ENCODE measurements at regions not wholly inside any gene's neighbourhood (a gene's known extent, or its start where the extent isn't known, plus 50 kb on each side); places are given as distances from the start of the nearest gene placed in this dataset.

DNA sequence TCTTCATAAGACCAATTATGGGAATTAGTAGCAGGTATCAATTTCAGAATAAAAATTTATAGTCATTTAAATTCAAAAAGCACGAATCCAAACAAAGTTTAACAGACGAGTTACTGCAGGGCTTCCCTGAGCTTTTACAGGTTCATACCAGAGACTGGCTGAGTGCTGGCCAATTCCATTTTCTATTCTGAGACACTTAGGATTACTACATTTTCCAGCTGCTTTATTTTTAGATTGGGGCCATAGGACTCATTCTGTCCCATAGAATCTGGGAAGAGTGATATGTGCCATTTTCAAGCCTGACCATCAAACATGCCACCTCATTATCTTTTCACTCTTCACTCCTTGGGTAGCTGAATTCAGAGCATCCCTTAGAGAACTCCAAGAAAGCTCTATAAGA lies 410.7 kb downstream of the DNAH5 start:
- ATAC-seq, result no peak
- TF ChIP-seq ISL1 (CRISPR knock-in tag; IDR thresholded peaks at IDR 0.05) (no peak), CSDC2 (CRISPR knock-in tag; IDR thresholded peaks at IDR 0.05) (no peak), PPARA (CRISPR knock-in tag; IDR thresholded peaks at IDR 0.05; ENCODE audit: borderline replicate concordance) (no peak), ARNTL (CRISPR knock-in tag; IDR thresholded peaks at IDR 0.05; ENCODE audit: borderline replicate concordance, low read depth) (no peak), ZFP3 (CRISPR knock-in tag; IDR thresholded peaks at IDR 0.05) (no peak), ESRRG (CRISPR knock-in tag; IDR thresholded peaks at IDR 0.05) (no peak), GLIS3 (CRISPR knock-in tag; IDR thresholded peaks at IDR 0.05) (no peak), CREB5 (CRISPR knock-in tag; IDR thresholded peaks at IDR 0.05; ENCODE audit: low read depth) (no peak), ZC3H10 (CRISPR knock-in tag; IDR thresholded peaks at IDR 0.05) (no peak), POU6F1 (CRISPR knock-in tag; IDR thresholded peaks at IDR 0.05; ENCODE audit: borderline replicate concordance, low read depth) (no peak), CSRNP3 (CRISPR knock-in tag; IDR thresholded peaks at IDR 0.05) (no peak), RARB (CRISPR knock-in tag; IDR thresholded peaks at IDR 0.05) (no peak), TSHZ2 (CRISPR knock-in tag; IDR thresholded peaks at IDR 0.05) (no peak), ZNF70 (CRISPR knock-in tag; IDR thresholded peaks at IDR 0.05) (no peak), BACH2 (CRISPR knock-in tag; IDR thresholded peaks at IDR 0.05; ENCODE audit: borderline replicate concordance) (no peak)
- TF ChIP-seq, protein P1, sequence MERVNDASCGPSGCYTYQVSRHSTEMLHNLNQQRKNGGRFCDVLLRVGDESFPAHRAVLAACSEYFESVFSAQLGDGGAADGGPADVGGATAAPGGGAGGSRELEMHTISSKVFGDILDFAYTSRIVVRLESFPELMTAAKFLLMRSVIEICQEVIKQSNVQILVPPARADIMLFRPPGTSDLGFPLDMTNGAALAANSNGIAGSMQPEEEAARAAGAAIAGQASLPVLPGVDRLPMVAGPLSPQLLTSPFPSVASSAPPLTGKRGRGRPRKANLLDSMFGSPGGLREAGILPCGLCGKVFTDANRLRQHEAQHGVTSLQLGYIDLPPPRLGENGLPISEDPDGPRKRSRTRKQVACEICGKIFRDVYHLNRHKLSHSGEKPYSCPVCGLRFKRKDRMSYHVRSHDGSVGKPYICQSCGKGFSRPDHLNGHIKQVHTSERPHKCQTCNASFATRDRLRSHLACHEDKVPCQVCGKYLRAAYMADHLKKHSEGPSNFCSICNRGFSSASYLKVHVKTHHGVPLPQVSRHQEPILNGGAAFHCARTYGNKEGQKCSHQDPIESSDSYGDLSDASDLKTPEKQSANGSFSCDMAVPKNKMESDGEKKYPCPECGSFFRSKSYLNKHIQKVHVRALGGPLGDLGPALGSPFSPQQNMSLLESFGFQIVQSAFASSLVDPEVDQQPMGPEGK (CRISPR knock-in tag; IDR thresholded peaks at IDR 0.05; ENCODE audit: borderline replicate concordance), result no peak

DNA sequence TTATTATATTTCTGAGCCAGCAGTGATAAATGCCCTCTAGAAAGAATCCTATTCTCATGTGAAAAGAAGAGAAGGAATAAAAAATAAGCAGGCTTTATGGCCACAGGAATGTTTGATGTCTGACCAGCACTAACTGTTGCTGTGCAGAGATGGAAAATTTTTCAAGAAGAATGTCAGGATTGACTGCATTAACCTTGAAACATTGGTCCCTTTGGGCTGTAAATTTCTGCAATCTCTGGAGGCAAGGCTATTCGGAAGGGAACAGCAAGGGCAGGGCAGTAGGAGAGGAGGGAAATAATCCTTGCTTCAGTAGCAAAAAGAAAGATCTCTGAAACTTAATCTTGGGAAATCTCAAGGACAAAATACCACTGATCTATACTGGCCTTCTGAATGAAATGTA lies 415.2 kb downstream of the DNAH5 start:
- ATAC-seq, result no peak

GRCh38 chr5:13524936-13525335 lies 419.6 kb downstream of the DNAH5 start:
- ATAC-seq, result no peak
- TF ChIP-seq ARNTL (CRISPR knock-in tag; IDR thresholded peaks at IDR 0.05; ENCODE audit: borderline replicate concordance, low read depth) (no peak), ZFP30 (CRISPR knock-in tag; IDR thresholded peaks at IDR 0.05) (no peak), CSRNP3 (CRISPR knock-in tag; IDR thresholded peaks at IDR 0.05) (no peak), ISL1 (CRISPR knock-in tag; IDR thresholded peaks at IDR 0.05) (no peak), BACH2 (CRISPR knock-in tag; IDR thresholded peaks at IDR 0.05; ENCODE audit: borderline replicate concordance) (no peak), ESRRG (CRISPR knock-in tag; IDR thresholded peaks at IDR 0.05) (no peak), PPARA (CRISPR knock-in tag; IDR thresholded peaks at IDR 0.05; ENCODE audit: borderline replicate concordance) (no peak), TCF4 (CRISPR knock-in tag; IDR thresholded peaks at IDR 0.05; ENCODE audit: borderline replicate concordance) (no peak), ZC3H10 (CRISPR knock-in tag; IDR thresholded peaks at IDR 0.05) (no peak), TSHZ2 (CRISPR knock-in tag; IDR thresholded peaks at IDR 0.05) (no peak), RARB (CRISPR knock-in tag; IDR thresholded peaks at IDR 0.05) (no peak), SNAI2 (CRISPR knock-in tag; IDR thresholded peaks at IDR 0.05) (no peak)

More for the DNA sequence above, 415.2 kb downstream of the DNAH5 start:
- TF ChIP-seq, protein P1 (CRISPR knock-in tag; IDR thresholded peaks at IDR 0.05; ENCODE audit: borderline replicate concordance), result no peak
- TF ChIP-seq GLIS3 (CRISPR knock-in tag; IDR thresholded peaks at IDR 0.05) (no peak), TOX (CRISPR knock-in tag; IDR thresholded peaks at IDR 0.05; ENCODE audit: borderline replicate concordance) (no peak)

All from SK-N-SH treated with all-trans-retinoic acid at 6 μM for 48 hours (cell line).